ENCODE measurements at regions not wholly inside any gene's neighbourhood (a gene's known extent, or its start where the extent isn't known, plus 50 kb on each side); places are given as distances from the start of the nearest gene placed in this dataset.

DNA sequence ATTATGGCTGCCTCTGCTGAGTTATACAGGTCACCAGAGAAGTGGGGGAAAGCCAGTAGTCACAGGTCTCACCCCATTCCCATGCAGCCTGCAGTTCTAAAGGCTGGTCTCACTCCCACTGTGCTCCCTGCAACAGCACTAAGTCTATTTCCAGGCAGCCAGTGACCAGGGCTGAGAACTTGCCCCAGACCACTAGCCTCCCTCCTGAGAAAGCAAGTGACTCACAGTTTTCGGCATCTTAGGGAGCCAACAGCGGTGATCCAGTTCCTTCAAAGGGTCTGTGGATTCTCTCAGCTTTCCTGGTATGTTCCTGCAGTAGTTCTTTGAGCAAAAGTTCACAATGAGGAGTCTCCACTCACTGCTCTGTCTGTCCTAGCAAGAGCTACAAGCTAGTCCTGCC lies 329.6 kb upstream of the MAP2 start:
- TF ChIP-seq, protein P1, sequence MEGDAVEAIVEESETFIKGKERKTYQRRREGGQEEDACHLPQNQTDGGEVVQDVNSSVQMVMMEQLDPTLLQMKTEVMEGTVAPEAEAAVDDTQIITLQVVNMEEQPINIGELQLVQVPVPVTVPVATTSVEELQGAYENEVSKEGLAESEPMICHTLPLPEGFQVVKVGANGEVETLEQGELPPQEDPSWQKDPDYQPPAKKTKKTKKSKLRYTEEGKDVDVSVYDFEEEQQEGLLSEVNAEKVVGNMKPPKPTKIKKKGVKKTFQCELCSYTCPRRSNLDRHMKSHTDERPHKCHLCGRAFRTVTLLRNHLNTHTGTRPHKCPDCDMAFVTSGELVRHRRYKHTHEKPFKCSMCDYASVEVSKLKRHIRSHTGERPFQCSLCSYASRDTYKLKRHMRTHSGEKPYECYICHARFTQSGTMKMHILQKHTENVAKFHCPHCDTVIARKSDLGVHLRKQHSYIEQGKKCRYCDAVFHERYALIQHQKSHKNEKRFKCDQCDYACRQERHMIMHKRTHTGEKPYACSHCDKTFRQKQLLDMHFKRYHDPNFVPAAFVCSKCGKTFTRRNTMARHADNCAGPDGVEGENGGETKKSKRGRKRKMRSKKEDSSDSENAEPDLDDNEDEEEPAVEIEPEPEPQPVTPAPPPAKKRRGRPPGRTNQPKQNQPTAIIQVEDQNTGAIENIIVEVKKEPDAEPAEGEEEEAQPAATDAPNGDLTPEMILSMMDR (conservative IDR thresholded peaks at IDR 0.05), result no peak
- TF ChIP-seq ZFX (IDR thresholded peaks at IDR 0.05), result no peak
